NCI-H128 (cell line): ENCODE measurements at regions not wholly inside any gene's neighbourhood (a gene's known extent, or its start where the extent isn't known, plus 50 kb on each side); places are given as distances from the start of the nearest gene placed in this dataset.
"Not testable (repeated sequence)": the region's sequence is repeated elsewhere in the genome, so short reads cannot be mapped to it uniquely, and the experiment has no call there.

Experiments
- DNase-seq: peaks from one replicate; lab custom pipeline; 2025; ENCODE audit not compliant: unreplicated experiment; lab: John Stamatoyannopoulos, UW

- DNase-seq: no peak
Measured at GRCh38 chr1:90314533-90314932, 319.6 kb downstream of the ZNF326 start.

GRCh38 chr1:90313778-90314177 is 318.9 kb downstream of the ZNF326 start:
- no peak for DNase-seq

DNA sequence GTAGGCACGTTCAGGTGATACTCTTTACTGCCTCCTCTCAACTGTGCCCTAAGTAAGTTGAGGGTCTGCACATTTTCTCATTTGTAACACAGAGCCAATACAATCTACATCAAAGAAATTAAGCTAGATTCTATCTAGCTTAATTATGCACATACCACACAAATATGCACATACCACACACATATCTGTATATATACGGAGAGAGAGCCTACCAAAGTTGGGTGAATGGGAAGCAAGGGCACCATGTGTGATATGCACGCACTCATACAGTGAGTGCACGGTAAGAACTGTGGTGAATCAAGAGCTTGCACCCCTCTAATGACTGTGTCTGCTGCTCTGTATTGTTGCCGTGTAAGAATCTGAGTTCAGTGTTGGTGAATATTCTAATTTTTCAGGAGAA is 314.9 kb downstream of the ZNF326 start:
- no peak for DNase-seq

DNA sequence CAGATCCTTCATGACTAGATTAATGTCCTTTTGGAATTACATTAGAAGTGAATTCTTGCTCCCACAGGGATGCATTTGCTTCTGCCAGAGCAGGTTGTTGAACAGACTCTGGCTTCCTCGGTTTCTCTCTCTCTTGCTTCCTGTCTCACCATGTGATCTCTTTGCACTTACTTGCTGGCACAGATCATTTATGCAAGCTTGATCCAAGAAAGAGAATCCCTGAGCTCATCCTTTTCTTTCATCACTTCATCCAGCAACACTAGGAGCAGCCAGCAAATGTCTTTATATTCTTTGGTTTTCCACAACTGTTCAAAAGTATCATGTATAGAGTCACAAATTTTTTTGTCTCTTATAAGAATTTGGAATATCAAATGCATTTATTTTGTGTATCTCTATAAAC is 313.5 kb downstream of the ZNF326 start:
- DNase-seq: no peak

GRCh38 chr1:90305577-90305976 is 310.7 kb downstream of the ZNF326 start:
- no peak for DNase-seq

GRCh38 chr1:90296327-90296726 is 301.4 kb downstream of the ZNF326 start:
- no peak for DNase-seq

- DNase-seq: no peak
Measured at GRCh38 chr1:90295534-90295933, 300.6 kb downstream of the ZNF326 start.

DNA sequence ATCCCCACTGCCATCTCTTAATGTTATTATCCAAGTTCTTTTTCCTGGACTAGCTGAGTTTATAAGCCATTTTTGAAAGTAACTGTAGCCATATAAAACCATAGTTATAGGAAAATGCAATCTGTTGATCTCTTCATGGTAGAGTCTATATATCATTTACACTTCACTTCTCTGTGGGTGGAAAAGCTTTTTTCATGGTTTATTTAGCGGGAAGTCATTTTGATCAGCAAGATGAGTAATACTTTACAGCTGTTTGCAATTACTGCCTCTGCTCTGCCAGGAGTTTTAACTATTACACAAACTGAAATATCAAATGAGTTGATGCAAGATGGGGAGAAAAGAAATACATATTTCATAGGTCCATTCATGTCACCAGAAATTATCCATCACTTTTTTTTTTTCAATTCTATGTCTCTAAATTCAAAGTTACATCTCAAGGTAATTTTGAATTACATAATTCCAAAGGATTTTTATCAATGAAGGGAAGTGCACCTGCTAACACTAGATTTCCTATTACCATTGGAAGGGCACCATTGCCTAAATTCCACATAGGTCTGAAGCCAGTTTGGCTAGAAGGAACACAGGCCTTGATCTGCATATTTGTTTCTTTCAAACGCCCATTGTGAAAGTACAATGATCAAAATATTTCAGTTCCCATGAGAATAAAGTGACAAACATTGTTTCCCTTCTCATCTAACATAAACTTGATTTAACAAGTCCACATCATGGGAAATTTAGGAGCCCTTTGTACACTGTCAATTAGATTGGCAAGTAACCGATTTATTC is 296.7 kb downstream of the ZNF326 start:
- no peak for DNase-seq

DNA sequence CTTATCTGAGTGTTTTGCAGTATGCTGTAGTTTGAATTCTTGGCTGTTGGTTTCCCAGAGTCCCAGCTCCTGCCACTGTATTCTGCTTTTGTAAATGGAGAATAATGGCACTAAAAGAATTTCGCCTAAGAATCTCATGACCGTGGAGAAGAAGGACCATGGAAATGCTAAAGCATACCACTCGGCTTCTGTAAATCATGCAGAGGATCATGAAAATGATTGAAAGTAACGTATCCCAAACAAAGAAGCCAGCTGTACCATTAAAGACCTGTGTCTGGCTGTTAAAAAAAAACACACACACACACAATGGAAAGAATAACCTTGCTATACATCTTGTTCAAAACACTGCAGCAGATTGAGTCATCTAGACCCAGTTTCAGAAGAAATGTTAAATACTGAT is 287.9 kb downstream of the ZNF326 start:
- DNase-seq: no peak

GRCh38 chr1:90281886-90282285 is 287.0 kb downstream of the ZNF326 start:
- not testable (repeated sequence) for DNase-seq

DNA sequence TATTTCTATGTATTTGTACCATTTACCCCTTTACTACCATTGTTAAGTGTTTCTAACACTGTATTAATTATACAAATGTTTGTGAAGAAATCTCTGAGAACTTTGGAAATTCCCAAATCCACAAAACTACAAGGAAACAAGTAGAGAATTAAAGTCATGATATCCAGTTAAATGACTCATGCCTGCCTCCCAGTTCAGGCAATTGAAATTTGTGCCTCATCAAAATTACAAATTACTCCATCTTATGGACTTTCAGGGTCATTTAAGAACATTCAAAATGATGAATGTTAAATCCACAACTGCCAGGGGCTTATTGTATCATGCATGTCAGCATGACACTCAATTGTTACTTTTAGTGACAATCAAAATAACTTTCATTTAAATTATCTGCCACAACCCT is 282.4 kb downstream of the ZNF326 start:
- DNase-seq: no peak

GRCh38 chr1:90274376-90274775 is 279.5 kb downstream of the ZNF326 start:
- no peak for DNase-seq

DNA sequence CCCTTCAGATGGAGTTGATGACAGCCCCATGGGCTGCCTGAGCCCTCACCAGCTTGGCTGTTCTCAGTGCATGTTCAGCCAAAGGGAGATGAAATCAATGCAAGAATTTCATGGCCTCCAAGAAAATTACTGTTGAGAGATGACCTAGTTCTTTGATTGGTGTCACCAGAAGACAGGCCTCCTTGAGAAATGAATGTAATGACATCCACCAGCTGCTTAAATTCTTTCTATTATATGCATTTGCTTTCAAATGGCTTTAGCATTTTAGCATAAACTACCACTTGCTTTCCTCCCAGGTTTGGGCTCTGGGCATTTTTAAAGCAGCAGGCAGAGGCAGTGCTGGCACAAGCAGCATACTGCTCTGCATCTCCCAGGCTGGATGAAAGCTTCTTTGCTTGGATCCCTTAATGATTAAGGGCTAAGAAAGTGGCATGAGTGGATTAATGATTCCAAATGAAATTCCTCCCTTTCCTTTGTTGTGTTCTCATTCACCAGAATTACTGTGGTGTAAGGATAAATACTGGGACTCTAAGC is 278.4 kb downstream of the ZNF326 start:
- no peak for DNase-seq

DNA sequence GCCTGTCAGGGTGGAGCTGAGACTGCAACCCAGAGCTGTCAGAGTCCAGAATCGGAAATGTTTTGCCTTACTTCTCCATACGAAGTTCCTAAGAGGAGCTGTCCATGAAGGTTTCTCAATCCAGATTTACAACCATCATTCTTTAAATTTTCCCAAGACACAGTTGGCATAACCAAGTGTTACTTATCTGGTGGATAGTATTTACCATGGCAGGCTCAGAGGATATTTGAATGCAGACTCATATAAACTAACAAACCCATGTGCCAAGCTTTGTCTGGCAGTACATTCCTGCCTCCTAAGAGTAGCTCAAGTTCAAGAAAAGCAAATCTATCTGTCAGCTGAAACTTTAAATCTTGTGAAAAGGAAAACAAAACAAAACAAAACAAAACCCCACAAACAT is 267.9 kb downstream of the ZNF326 start:
- DNase-seq: no peak

GRCh38 chr1:90262286-90262685 is 267.4 kb downstream of the ZNF326 start:
- no peak for DNase-seq

DNA sequence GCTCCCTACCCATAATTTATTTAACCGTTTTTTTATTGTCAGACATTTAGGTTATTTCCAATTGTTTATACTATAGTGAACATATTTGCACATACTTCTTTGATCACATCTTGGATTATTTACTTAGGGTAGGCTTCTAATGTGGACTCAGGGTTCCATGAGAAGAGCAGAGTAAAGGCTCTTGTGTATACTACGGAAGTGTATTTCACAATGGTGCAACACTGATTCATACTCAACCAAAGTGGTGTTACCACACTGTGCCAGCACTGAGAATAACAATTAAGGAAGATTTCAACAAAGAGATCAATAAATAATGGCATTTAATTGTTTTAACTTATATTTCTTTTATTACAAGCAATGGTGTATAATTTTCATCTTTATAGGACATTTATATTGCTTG is 251.2 kb downstream of the ZNF326 start:
- no peak for DNase-seq

DNA sequence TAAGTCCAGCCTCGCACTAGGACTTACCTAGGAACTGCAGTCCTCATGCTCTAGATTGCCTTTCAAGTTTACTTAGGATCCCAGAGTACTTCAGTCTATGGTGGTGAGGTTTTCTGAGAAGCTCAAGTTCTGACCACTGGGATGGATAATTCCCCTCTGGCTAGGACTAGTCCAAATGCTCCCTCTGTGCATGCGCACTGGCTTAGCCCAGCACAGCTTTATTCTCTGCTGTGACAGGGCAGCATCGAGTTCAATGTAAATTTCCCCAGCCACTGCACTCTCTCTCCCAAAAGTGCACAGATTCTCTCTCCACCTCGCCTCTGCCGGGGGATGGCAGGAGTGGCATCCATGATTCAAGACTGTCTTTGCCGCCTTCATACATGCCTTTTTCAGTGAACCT is 241.6 kb downstream of the ZNF326 start:
- no peak for DNase-seq

DNA sequence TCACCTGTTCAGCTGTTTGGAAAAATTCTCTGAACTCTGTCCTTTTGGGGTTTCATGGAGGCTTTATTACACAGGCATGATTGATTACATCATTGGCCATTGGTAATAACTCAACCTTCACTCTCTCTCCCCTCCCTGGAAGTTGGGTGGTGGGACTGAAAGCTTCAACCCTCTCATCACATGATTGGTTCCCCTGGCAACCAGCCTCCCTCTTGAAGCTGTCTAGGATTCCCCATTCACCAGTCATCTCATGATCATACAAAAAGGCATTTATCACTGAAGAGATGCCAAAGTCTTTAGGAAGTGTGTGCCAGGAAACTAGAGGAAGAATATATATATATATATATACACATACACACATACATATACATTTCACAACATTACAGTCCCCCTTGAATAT is 228.5 kb downstream of the ZNF326 start:
- no peak for DNase-seq

DNA sequence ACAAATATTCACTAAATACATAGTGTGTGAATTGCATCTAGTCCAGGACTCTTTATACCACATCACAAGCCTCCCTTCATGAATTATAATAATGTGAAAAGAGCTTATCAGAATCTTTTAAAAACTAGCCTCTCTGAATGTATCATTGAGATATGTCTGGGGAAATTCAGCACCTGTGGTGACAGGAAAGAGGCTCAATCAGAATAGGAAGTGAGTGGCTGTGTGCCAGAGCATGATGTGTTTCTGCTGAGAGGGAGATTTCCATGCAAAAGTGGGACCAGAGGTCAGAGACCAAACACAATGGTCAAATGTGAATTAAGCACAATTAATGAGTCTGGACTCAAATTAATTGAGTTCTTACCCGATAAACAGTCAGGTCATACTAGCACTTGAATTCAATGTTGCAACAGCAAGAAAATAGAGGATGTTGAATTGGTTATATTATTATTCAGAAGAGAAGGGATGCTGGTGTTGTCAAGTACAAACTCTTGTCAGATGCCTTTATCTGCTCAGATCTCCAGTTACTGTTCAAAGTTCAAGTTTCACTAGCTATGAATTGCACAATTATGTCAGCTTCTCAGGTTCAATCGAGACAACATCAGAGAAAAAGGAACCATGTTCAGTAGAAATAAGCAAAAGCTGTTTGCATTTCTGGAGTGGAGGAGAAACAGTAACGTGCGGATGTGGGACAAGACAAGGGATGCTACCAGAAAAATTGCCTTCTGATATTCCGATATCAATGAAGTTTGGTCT is 226.2 kb downstream of the ZNF326 start:
- no peak for DNase-seq

DNA sequence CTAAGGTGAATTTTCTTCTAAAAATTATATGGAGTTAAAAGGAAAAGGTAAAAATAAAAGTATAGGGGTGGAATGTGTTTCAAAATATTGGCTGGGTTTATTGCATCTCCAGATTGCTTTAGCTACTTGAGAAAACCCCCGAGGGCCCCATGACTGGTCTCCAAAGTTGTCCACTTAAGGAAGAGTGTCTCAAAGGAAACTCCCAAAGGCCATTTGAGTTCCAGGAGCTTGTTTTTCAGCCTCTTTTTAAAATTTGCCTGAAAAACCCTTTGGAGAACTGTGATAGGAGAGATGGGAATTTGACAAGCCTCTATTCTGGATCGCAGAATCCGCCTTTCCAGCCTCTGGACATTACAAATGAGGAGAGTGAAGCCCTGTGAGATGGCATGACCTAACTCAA is 225.6 kb downstream of the ZNF326 start:
- no peak for DNase-seq

GRCh38 chr1:90219166-90219871 is 224.4 kb downstream of the ZNF326 start:
- DNase-seq: not testable (repeated sequence)
